Hepatocyte (in vitro differentiated cells): ENCODE measurements at regions not wholly inside any gene's neighbourhood (a gene's known extent, or its start where the extent isn't known, plus 50 kb on each side); places are given as distances from the start of the nearest gene placed in this dataset.

Source experiments
- CTCF ChIP-seq: fragments of 200-600 bp; sonication (generic); IDR thresholded peaks from 2 replicates; pipeline ENCODE4 v1.5.1; 2016; ENCODE audit warnings: antibody characterized with exemption, mild to moderate bottlenecking; ENCODE audit not compliant: poor library complexity
- EZH2 ChIP-seq: fragments of 200-600 bp; sonication (generic); IDR thresholded peaks from 2 replicates; pipeline ENCODE4 v1.6.1; 2016; ENCODE audit warnings: antibody characterized with exemption, mild to moderate bottlenecking, borderline replicate concordance

GRCh38 chrX:1870421-1870820 is 255.6 kb downstream of the ASMT start:
- no peak for TF ChIP-seq CTCF
- no peak for TF ChIP-seq EZH2
